GM21723 (cell line): ENCODE measurements at regions not wholly inside any gene's neighbourhood (a gene's known extent, or its start where the extent isn't known, plus 50 kb on each side); places are given as distances from the start of the nearest gene placed in this dataset.

Experiments used
- ATAC-seq: cut with Tn5 transposase; IDR thresholded peaks from one replicate; pipeline ENCODE4 v1.9.1; 2021; ENCODE audit warnings: mild to moderate bottlenecking, moderate library complexity; ENCODE audit not compliant: unreplicated experiment

GRCh38 chr3:193754719-193755118 is 161.7 kb downstream of the OPA1 start:
- ATAC-seq: no peak

- no peak for ATAC-seq
Observed at GRCh38 chr3:193756536-193756935, 163.5 kb downstream of the OPA1 start.

GRCh38 chr3:193757457-193757856 is 164.4 kb downstream of the OPA1 start:
- no peak for ATAC-seq

DNA sequence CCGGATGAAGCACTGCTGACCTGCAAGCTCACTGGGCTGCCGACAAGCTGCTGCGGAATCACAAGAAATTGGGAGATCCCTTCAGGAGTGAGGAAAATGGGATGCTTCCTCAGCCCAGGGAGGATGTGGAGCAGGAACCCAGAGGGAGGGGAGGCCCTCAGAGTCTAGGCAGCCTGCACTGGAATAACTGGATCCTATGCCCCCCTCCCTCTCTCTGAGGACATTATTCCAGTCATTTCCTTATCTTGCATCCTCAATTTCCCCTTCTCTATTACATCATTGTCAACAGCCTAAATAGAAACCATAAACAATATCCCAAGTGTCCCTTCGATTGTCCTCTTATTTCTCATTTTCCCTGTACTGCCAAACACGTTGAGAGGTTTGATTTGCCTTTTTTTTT is 169.0 kb downstream of the OPA1 start:
- ATAC-seq: no peak

DNA sequence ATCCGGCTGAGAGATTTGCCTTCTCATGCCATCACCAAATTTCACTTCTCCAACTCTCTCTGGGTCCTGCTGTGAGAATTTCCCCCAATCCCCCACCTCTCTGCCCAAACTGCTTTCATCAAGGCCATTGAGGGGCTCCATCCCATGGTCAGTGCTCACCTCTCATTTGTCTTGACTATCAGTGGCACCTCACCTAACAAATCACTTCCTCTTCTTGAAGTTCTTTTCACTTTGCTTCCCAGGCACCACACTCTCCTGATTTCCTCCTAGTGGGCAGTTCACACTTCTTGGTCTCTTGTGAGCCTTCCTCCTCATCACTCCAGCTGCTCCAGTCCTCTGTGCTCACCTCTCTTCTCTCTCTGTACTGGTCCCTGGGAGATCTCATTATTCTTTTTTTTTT is 169.6 kb downstream of the OPA1 start:
- no peak for ATAC-seq

GRCh38 chr3:193764959-193765358 is 172.0 kb downstream of the OPA1 start:
- no peak for ATAC-seq

- ATAC-seq: no peak
Observed at GRCh38 chr3:193767353-193768069, 174.5 kb downstream of the OPA1 start.

DNA sequence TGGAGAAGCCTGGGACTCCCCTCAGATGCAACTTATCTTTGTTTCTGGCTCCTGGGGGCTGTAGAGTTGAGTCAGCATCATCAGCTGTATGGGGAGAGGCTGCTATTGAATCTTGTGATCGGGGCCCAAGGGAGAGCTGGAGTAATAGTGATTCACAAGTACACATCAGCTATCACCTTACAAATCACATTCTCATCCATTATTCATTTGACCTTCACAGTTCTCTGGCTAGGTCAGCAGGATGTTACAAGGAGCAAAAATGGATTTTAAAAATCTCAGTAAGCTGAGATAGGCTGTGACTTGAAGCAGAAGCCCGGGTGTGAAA is 175.0 kb downstream of the OPA1 start:
- no peak for ATAC-seq

- no peak for ATAC-seq
Observed at GRCh38 chr3:193769437-193769836, 176.4 kb downstream of the OPA1 start.

GRCh38 chr3:193771011-193771652 is 178.1 kb downstream of the OPA1 start:
- ATAC-seq: no peak

DNA sequence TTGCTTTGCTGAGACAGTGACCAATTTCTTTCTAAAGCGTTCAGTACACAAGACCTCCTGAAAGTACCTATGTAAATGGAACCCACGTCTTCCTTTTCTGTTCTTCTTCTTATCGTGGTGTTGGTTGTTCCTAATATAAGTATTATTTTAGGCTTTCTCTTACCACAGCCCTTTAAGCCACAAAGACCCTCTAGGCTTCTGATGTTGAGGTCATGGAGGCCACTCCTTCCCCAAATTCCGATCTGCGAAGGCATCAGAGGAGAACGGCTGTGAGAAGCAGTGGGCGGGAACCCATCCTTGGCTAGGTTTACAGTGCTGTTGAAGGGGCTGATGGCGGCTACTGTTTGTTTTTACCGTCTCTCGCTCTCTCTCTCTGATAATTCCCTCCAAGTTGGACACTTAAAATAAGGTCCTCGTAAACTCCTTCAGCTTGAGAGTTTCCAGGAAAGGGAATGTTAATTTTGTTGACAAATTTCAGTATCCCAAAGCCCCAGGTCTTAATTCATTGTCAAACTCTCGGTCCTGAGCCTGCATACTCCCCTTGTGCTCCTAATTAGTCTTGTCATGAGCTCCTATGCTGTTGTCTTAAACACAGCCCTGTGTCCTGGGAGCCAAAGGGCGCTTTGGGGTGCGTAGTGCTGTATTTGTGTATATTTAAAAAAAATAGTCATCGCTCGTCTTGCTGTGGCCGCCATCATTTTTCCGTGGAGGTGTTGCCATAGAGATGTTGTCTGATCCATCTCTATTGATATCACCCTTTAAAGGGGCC is 178.8 kb downstream of the OPA1 start:
- no peak for ATAC-seq

DNA sequence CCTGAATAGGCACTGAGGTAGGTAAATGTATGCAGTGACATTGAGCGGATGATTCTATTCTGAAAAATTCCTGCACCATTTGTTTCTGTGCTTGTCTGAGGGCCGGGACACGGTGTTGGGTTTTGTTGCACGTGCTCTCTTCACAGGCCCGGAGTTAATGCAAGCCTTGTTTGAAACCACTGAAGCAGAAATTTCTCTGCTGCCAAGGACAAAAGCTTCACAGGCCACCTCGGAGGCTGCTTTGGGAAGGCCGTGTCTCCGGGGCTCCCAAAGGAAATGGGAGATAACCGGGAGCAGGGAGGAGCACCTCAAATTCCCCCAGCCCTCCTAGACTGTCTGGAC is 179.4 kb downstream of the OPA1 start:
- no peak for ATAC-seq

DNA sequence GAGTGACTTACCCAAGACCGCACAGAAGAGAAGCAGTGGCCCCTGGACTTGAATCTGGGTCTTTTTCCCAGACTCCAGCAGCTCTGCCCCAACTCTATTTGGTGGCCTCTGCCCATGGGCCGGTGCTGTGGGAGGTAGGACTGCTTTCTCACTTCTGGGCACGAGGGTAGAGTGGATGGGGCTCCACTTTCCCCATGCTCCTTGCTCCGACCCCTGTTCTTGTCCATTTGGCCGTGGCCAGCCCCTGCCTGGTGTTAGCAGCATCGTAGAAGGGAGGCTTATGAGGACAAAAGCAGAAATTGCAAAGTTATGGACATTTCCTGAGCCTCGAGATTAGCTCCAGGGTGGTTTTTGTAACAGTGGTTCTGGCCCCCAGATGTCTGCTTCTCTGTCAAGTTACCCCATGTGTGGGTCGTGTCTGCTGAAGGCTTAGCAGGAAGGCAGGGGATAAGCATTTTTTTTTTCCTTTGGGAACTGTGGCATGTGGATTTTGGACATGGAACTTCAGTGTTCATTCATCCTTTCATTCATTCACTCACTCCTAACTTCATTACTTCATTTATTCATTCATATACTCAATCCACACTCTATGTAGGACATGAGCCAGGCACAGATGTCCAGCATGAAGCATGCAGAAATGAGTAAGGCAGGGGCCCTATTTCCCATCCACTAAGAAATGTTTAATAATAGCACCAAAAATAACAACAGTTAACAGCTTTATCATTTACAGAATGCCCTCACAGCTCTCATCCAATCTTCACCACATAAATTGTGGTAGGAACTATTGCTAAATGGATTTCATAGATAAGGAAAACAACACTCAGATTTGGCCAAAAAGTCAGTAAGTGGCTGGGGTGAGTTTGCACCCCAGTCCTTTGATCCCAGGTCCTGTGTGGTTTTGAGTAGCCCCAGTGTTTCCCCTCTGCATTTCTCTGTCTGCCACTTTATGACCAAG is 180.5 kb downstream of the OPA1 start:
- no peak for ATAC-seq

DNA sequence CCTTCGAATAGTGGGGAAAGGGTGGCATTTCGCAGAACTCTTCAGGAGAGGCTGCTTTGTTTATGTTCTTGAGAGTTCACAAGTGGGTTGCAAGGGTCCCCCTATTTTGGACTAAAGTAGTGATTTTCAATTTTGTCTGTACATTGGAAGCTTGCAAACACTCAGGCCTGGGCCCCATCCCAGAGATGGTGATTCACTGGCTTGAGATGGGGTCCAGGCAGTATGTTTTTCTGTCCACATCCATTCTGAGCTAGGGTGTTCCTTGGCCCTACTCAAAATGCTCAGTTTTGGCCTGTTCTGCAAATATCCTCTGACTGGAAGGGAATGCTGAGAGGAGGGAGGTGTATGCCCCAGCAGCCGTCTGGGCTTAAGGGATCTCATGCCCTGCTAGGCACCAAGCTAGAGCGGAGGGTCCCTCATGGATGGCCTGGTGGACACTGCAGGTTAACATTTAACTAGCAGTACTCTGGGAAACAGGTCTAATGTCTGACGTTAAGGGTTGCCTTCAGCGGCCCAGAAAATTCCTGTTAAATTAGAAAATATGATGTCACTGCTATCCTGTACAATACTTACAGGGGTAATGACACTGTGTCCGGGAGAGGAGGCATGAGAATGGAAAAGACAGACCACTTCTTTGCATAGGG is 181.4 kb downstream of the OPA1 start:
- no peak for ATAC-seq

- no peak for ATAC-seq
Observed at GRCh38 chr3:193774916-193775285, 181.9 kb downstream of the OPA1 start.

DNA sequence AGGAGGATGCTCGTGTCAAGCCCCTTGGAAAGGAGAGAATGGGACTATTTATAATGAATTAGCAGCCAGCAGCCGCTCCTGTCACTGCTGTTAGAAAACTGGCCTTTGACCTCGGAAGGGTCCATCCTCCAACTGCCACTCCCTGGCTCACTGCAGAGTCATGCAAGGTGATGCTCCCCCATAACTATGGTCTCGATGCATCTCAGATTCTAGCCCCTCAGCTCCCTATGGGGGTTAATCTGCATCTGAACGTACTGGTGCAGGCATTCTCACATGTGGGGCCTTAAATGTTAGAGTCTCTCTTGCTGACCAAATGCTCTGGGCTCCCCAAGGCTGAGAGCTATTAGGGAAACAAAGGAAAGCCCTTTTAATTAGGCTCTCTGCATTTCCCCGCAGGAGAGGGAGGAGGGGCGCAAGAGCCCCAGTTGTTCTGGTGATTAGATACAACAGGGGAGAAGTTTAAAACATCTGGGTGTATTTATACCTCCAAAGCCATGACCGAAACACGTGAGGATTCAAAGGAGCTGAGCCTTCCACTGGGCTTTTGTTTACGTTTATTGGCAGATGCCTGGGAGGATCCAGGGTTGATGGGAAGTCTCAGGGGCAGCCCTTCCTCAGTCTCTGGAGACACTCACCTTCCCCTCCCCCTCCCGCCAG is 182.5 kb downstream of the OPA1 start:
- no peak for ATAC-seq

DNA sequence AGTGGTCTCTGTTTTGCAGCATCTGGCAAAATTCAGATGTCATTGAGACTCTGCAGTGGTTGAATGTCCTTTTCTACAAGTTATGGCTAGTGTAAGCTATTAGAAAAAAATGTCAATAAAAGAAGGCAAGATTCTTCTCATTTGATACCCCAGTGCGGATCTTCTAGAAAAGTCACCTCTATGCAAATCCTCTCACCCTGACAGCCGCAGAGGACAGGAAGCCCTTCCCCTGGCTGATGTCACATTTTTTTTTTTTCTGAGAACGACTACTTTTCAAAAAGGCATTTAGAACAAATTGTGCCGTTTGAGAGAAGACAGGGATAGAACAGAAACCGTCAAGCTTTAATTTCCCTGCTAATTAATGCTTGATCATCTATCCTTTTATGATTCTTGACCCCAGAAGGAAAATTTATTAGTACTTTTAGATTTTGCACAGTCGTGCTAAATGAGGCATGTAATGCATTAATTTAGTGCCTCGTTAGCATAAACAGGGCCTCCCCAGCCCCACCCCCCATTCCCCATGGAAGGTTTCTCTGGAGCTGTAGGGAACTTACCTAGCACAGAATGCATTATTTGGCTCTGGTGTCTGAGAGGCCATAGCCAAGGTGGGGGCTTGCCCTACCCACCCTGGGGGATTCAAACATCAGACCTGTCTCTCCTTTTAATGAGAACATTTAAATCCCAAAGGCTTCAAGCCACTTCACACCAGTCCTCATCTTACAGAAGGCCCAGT is 183.8 kb downstream of the OPA1 start:
- ATAC-seq: no peak

DNA sequence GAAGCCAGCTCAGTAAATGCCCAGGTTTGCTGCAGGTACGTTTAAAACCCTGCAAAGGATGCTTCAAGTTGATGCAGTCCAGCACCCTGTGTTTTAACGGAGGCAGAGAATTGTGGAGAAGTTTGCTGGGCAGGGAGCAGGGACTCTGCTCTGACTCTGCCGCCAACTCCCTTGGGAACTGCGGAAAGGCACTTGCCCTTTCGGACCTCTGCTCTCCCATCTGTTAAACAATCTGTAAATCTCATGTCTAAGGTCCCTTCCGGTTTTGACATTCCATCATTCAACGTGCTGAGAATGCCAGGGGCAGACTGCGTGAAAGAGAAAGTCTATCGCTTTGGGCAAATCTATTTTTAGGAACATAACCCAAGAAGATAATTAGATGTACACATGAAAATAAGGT is 184.5 kb downstream of the OPA1 start:
- no peak for ATAC-seq

DNA sequence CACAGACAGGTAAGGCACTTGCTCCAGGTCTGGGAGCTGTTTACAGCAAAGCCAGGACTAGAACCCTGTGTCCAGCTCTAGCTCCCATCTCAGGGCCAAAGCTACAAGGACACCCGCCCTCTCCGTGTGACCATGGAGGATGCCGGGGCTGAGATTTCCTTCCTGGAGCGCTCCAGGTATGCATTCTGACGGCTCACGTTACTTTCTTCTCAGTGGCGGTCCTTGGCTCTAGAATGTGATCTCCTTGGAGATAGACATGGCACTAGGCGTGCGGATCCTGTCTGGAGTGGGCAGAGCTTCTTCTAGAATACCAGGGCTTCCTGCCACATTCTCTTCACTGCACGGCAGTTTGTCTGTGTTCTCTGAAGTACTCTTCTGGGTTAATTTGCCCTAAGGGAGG is 185.7 kb downstream of the OPA1 start:
- no peak for ATAC-seq

- ATAC-seq: no peak
Observed at GRCh38 chr3:193779933-193780332, 186.9 kb downstream of the OPA1 start.
